ENCODE measurements at regions not wholly inside any gene's neighbourhood (a gene's known extent, or its start where the extent isn't known, plus 50 kb on each side); places are given as distances from the start of the nearest gene placed in this dataset.
A peak's percentile ranks its signal among the peaks of the same experiment; 100 is the strongest.

DNA sequence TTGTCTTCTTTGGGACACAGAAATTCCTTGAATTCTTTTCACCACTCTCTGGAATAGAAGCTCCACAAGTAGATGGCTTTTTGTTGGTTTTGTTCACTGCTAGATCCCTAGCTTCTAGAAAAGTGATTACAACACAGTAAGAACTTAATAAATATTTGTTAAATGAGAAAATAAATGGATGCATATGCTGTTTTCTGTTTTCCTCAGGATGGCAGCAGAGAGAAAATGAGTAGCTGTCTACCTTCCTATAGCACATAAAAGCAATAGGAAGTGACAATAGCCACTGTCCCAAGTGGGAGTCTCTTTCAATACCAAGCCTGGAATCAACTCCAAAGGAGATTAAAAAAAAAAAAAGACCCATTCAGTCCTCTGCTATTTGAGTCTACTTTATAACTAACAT, 100.6 kb upstream of the NREP start:
- no peak for DNase-seq
- peaks cover 0 to 7% (median 0%) of the 10 kb centered on the region in 4 experiments for H3K4me1 ChIP-seq (ENCODE audit: control extremely low read depth in 1 of 4, control insufficient read depth in 4 of 4, insufficient read depth in 4 of 4, low read length in 3 of 4)
- H3K27me3 ChIP-seq (replicated peaks in 2 of 5; ENCODE audit: control insufficient read depth in 4 of 5, insufficient read depth in 5 of 5, low read length in 4 of 5), result no peaks in the 10 kb centered on the region
- POLR2A ChIA-PET, result no interaction called here
- H3K27ac ChIP-seq (ENCODE audit: insufficient read depth in 1 of 2, low read depth in 1 of 2, low read length in 2 of 2, poor library complexity in 1 of 2, severe bottlenecking in 2 of 2), result no peak overlapping the region
- no peak overlapping the region for H3K4me3 ChIP-seq (ENCODE audit: control insufficient read depth in 1 of 7, extremely low read depth in 1 of 7, insufficient read depth in 4 of 7, low read depth in 2 of 7, low read length in 6 of 7)
- H3K9me3 ChIP-seq (ENCODE audit: control extremely low read depth in 1 of 5, control insufficient read depth in 4 of 5, insufficient read depth in 2 of 5, low read depth in 1 of 5, low read length in 4 of 5), result no peaks in the 10 kb centered on the region
- CTCF ChIA-PET, result interaction anchor here (0.6 to 0.9 kb wide), 2 partner anchors 15 to 140 kb away, joined by 3 to 5 read pairs; no protein-coding TSS in a partner anchor
- H3K36me3 ChIP-seq (ENCODE audit: control insufficient read depth in 4 of 4, insufficient read depth in 4 of 4, low read length in 3 of 4), result no peaks in the 10 kb centered on the region

DNA sequence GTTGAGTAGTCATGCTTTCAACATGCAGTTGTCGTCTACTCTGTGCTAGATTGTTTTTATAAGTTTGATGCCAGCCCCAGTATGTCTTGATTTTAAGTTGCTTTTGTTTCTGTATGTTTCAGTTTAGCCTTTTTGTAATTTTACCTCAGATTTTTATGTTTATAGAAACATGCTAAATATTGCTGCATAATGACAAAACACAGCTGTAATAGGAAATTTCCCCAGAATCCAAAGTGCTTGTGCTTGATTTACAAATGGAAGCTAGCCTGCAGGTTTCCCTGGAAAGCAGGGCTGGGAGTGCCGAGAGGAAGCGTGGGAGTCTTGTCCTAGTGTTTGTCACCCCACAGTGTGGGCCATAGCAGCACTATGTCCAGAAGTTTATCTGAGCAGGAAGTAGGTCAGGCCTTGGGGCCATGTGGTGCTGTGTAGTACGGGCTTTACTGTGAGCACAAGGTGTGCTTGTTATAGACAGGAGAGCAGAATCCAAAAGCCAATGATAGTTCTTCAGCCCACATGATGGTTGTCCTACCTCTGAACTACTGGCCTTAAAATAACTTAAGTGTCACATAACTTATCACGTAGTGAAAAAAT, 100.0 kb upstream of the NREP start:
- ChIA-PET POLR2A (no interaction called here), CTCF (interaction anchor here (0.9 kb wide), 1 partner anchor 14 kb away, joined by 3 read pairs; no protein-coding TSS in a partner anchor)
- Histone ChIP-seq H3K4me3 (ENCODE audit: control insufficient read depth in 1 of 7, extremely low read depth in 1 of 7, insufficient read depth in 4 of 7, low read depth in 2 of 7, low read length in 6 of 7) (no peak overlapping the region), H3K4me1 (ENCODE audit: control extremely low read depth in 1 of 4, control insufficient read depth in 4 of 4, insufficient read depth in 4 of 4, low read length in 3 of 4) (peaks cover 0 to 7% (median 0%) of the 10 kb centered on the region in 4 experiments), H3K27me3 (replicated peaks in 2 of 5; ENCODE audit: control insufficient read depth in 4 of 5, insufficient read depth in 5 of 5, low read length in 4 of 5) (no peaks in the 10 kb centered on the region), H3K36me3 (ENCODE audit: control insufficient read depth in 4 of 4, insufficient read depth in 4 of 4, low read length in 3 of 4) (no peaks in the 10 kb centered on the region), H3K27ac (ENCODE audit: insufficient read depth in 1 of 2, low read depth in 1 of 2, low read length in 2 of 2, poor library complexity in 1 of 2, severe bottlenecking in 2 of 2) (no peak overlapping the region), H3K9me3 (ENCODE audit: control extremely low read depth in 1 of 5, control insufficient read depth in 4 of 5, insufficient read depth in 2 of 5, low read depth in 1 of 5, low read length in 4 of 5) (no peaks in the 10 kb centered on the region)
- 100% methylated on average over 2 of the region's 5 CpGs for WGBS (ENCODE audit: insufficient coverage)
- no peak for DNase-seq

DNA sequence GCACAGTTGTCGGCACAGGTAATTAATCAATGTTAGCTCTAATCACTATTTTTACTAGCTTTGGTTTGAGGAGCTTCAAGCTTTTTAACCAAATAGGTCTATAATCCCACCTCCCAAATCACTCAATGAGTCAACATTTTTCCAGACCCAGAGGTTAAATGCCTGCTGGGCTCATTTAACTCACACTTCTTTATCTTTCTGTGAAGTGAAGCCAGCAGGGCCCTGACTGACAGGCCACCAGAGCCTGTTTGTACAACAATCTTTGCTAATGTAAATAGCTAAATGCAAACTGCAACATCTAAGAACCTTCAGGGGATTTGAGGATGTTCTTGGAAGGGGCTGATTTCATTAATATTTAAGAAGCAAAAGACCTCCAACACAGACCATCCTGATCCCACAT, 98.4 kb upstream of the NREP start:
- no peak overlapping the region for H3K4me3 ChIP-seq (ENCODE audit: control insufficient read depth in 1 of 7, extremely low read depth in 1 of 7, insufficient read depth in 4 of 7, low read depth in 2 of 7, low read length in 6 of 7)

DNA sequence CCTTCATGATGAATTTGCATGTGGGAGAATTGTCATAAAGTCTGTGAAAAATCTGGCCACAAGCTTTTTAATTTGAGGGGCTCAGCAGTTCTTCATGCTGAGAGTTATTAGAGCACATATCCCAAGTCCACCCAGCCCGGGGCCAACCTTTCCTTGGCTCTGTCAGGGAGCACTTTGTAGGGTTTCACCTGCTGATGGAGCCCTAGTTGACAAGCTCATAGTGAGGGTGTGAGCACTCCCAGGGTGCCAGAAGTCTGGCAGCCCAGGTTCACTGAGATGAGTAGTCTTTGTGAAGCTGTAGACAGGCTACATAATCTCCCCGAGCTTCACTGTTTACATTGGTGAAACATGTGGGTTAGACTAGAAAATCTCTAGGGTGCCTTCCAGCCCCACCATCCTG, 97.2 kb upstream of the NREP start:
- DNase-seq, result no peak
- peaks cover 0 to 7% (median 0%) of the 10 kb centered on the region in 4 experiments for H3K4me1 ChIP-seq (ENCODE audit: control extremely low read depth in 1 of 4, control insufficient read depth in 4 of 4, insufficient read depth in 4 of 4, low read length in 3 of 4)
- POLR2A ChIA-PET, result no interaction called here
- CTCF ChIA-PET, result interaction anchor here (0.9 to 2.0 kb wide), 3 partner anchors 9 to 13 kb away, joined by 3 to 6 read pairs (median 5); no protein-coding TSS in a partner anchor
- H3K4me3 ChIP-seq (ENCODE audit: control insufficient read depth in 1 of 7, extremely low read depth in 1 of 7, insufficient read depth in 4 of 7, low read depth in 2 of 7, low read length in 6 of 7), result no peak overlapping the region
- H3K27ac ChIP-seq (ENCODE audit: insufficient read depth in 1 of 2, low read depth in 1 of 2, low read length in 2 of 2, poor library complexity in 1 of 2, severe bottlenecking in 2 of 2), result no peak overlapping the region
- 85% methylated on average over 2 of the region's 2 CpGs for WGBS (ENCODE audit: insufficient coverage)
- no peaks in the 10 kb centered on the region for H3K27me3 ChIP-seq (replicated peaks in 2 of 5; ENCODE audit: control insufficient read depth in 4 of 5, insufficient read depth in 5 of 5, low read length in 4 of 5)
- H3K9me3 ChIP-seq (ENCODE audit: control extremely low read depth in 1 of 5, control insufficient read depth in 4 of 5, insufficient read depth in 2 of 5, low read depth in 1 of 5, low read length in 4 of 5), result peaks cover 0 to 2% (median 0%) of the 10 kb centered on the region in 5 experiments
- no peaks in the 10 kb centered on the region for H3K36me3 ChIP-seq (ENCODE audit: control insufficient read depth in 4 of 4, insufficient read depth in 4 of 4, low read length in 3 of 4)

More for the DNA sequence above, 98.4 kb upstream of the NREP start:
- WGBS (ENCODE audit: insufficient coverage), result no CpG with 5 or more reads among the region's 1 CpG
- DNase-seq, result no peak
- H3K36me3 ChIP-seq (ENCODE audit: control insufficient read depth in 4 of 4, insufficient read depth in 4 of 4, low read length in 3 of 4), result no peaks in the 10 kb centered on the region
- ChIA-PET POLR2A (no interaction called here), CTCF (interaction anchor here (1.8 to 2.0 kb wide), 2 partner anchors 8 to 14 kb away, joined by 5 to 6 read pairs; no protein-coding TSS in a partner anchor)
- H3K9me3 ChIP-seq (ENCODE audit: control extremely low read depth in 1 of 5, control insufficient read depth in 4 of 5, insufficient read depth in 2 of 5, low read depth in 1 of 5, low read length in 4 of 5), result no peaks in the 10 kb centered on the region
- no peak overlapping the region for H3K27ac ChIP-seq (ENCODE audit: insufficient read depth in 1 of 2, low read depth in 1 of 2, low read length in 2 of 2, poor library complexity in 1 of 2, severe bottlenecking in 2 of 2)
- H3K27me3 ChIP-seq (replicated peaks in 2 of 5; ENCODE audit: control insufficient read depth in 4 of 5, insufficient read depth in 5 of 5, low read length in 4 of 5), result no peaks in the 10 kb centered on the region
- H3K4me1 ChIP-seq (ENCODE audit: control extremely low read depth in 1 of 4, control insufficient read depth in 4 of 4, insufficient read depth in 4 of 4, low read length in 3 of 4), result peaks cover 0 to 7% (median 0%) of the 10 kb centered on the region in 4 experiments

- POLR2A ChIA-PET, result no interaction called here
- Histone ChIP-seq H3K4me3 (ENCODE audit: control insufficient read depth in 1 of 7, extremely low read depth in 1 of 7, insufficient read depth in 4 of 7, low read depth in 2 of 7, low read length in 6 of 7) (no peak overlapping the region), H3K36me3 (ENCODE audit: control insufficient read depth in 4 of 4, insufficient read depth in 4 of 4, low read length in 3 of 4) (no peaks in the 10 kb centered on the region), H3K4me1 (ENCODE audit: control extremely low read depth in 1 of 4, control insufficient read depth in 4 of 4, insufficient read depth in 4 of 4, low read length in 3 of 4) (peaks cover 0 to 11% (median 2%) of the 10 kb centered on the region in 4 experiments), H3K27me3 (replicated peaks in 2 of 5; ENCODE audit: control insufficient read depth in 4 of 5, insufficient read depth in 5 of 5, low read length in 4 of 5) (no peaks in the 10 kb centered on the region), H3K9me3 (ENCODE audit: control extremely low read depth in 1 of 5, control insufficient read depth in 4 of 5, insufficient read depth in 2 of 5, low read depth in 1 of 5, low read length in 4 of 5) (peaks cover 0 to 2% (median 0%) of the 10 kb centered on the region in 5 experiments), H3K27ac (ENCODE audit: insufficient read depth in 1 of 2, low read depth in 1 of 2, low read length in 2 of 2, poor library complexity in 1 of 2, severe bottlenecking in 2 of 2) (no peak overlapping the region)
- DNase-seq, result peak in 2 of 3 donors; percentile 49 to 51
- WGBS (ENCODE audit: insufficient coverage), result 59% methylated on average over 3 of the region's 3 CpGs
- CTCF ChIA-PET, result interaction anchor here (0.9 to 2.0 kb wide), 3 partner anchors 8 to 12 kb away, joined by 3 to 6 read pairs (median 5); no protein-coding TSS in a partner anchor
These were observed 96.8 kb upstream of the NREP start for GRCh38 chr5:111853748-111854147.

DNA sequence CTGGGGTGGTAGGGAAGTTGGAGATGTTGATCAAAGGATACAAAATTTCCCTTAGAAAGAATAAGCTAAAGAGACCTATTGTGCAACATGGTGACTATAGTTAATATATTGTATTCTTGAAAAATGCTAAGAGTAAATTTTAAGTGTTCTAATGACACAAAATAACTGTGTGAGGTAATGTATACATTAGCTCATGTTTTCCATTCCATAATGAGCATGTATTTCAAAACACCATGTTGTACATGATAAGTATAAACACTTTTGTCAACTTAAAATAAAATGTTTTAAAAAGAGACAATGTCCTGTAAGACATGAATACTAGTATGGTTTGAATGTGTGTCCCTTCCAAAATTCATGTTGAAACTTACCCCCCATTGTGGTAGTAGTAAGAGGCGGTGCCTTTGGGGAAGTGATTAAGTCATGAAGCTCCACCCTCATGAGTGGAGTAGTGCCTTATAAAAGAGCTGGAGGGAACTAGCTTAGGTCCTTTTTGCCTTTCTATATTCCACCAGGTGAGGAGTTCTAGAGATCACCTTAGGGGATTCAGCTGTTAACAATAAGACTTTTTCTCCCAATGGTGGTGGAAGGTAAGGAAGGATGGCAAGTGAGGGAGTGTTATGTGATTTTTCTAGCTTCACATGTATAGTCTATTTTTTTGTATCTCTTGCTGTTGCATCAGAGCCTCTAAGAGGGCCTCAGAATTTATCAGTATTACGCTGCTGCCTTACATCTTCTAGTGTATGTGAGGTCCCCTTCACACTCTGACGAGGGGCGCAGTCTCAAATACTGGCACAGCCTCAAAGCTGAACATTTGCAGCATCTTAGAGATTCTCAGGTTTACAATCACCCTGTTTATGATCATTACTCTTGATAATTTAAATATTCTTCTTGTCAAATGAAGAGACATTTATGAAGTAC, 94.9 kb upstream of the NREP start:
- POLR2A ChIA-PET, result no interaction called here
- Histone ChIP-seq H3K4me1 (ENCODE audit: control extremely low read depth in 1 of 4, control insufficient read depth in 4 of 4, insufficient read depth in 4 of 4, low read length in 3 of 4) (peaks cover 0 to 12% (median 2%) of the 10 kb centered on the region in 4 experiments), H3K9me3 (ENCODE audit: control extremely low read depth in 1 of 5, control insufficient read depth in 4 of 5, insufficient read depth in 2 of 5, low read depth in 1 of 5, low read length in 4 of 5) (peaks cover 0 to 2% (median 0%) of the 10 kb centered on the region in 5 experiments), H3K4me3 (ENCODE audit: control insufficient read depth in 1 of 7, extremely low read depth in 1 of 7, insufficient read depth in 4 of 7, low read depth in 2 of 7, low read length in 6 of 7) (no peak overlapping the region), H3K27me3 (replicated peaks in 2 of 5; ENCODE audit: control insufficient read depth in 4 of 5, insufficient read depth in 5 of 5, low read length in 4 of 5) (no peaks in the 10 kb centered on the region), H3K36me3 (ENCODE audit: control insufficient read depth in 4 of 4, insufficient read depth in 4 of 4, low read length in 3 of 4) (no peaks in the 10 kb centered on the region), H3K27ac (ENCODE audit: insufficient read depth in 1 of 2, low read depth in 1 of 2, low read length in 2 of 2, poor library complexity in 1 of 2, severe bottlenecking in 2 of 2) (no peak overlapping the region)
- DNase-seq, result peak in 1 of 3 donors; percentile 7
- CTCF ChIA-PET, result no interaction called here
- 94% methylated on average over 2 of the region's 4 CpGs for WGBS (ENCODE audit: insufficient coverage)
